SK-N-SH (cell line): ENCODE measurements at regions not wholly inside any gene's neighbourhood (a gene's known extent, or its start where the extent isn't known, plus 50 kb on each side); places are given as distances from the start of the nearest gene placed in this dataset.

Experiments used
- ELF1 ChIP-seq: IDR thresholded peaks from 2 replicates; pipeline ENCODE4 v1.4.0; 2012
- EP300 ChIP-seq, 2 experiments: IDR thresholded peaks; 2 replicates each; pipeline versions ENCODE4 v1.4.0 to v1.6.1; 2012; ENCODE audit warnings: borderline replicate concordance in 1 of 2, low read depth in 1 of 2, low read length in 1 of 2
- FOSL2 ChIP-seq: IDR thresholded peaks from 2 replicates; pipeline ENCODE4 v1.4.0; 2012; ENCODE audit warnings: low read depth, mild to moderate bottlenecking, moderate library complexity, borderline replicate concordance
- FOXM1 ChIP-seq: IDR thresholded peaks from 2 replicates; pipeline ENCODE4 v1.4.0; 2012; ENCODE audit warnings: low read depth, mild to moderate bottlenecking
- GABPA ChIP-seq: IDR thresholded peaks from 2 replicates; pipeline ENCODE4 v1.4.0; 2012; ENCODE audit warnings: low read depth, mild to moderate bottlenecking
- GATA2 ChIP-seq: sonication (generic); formaldehyde crosslinking; IDR thresholded peaks from 2 replicates; pipeline ENCODE4 v1.5.0; 2020; ENCODE audit warnings: mild to moderate bottlenecking, missing genetic modification reagents
- JUND ChIP-seq: IDR thresholded peaks from 2 replicates; pipeline ENCODE4 v1.4.0; 2012
- MAX ChIP-seq: IDR thresholded peaks from 2 replicates; pipeline ENCODE4 v1.4.0; 2012; ENCODE audit warnings: low read depth
- MEF2A ChIP-seq: IDR thresholded peaks from 2 replicates; pipeline ENCODE4 v1.4.0; 2012; ENCODE audit warnings: low read depth, borderline replicate concordance
- NFIC ChIP-seq: IDR thresholded peaks from 2 replicates; pipeline ENCODE4 v1.4.0; 2012; ENCODE audit warnings: borderline replicate concordance
- POLR2AphosphoS5 ChIP-seq: IDR thresholded peaks from 2 replicates; pipeline ENCODE4 v1.6.1; 2012; ENCODE audit warnings: low read depth, low read length
- RAD21 ChIP-seq: IDR thresholded peaks from 2 replicates; pipeline ENCODE4 v1.6.1; 2012; ENCODE audit warnings: mild to moderate bottlenecking, low read length
- RCOR1 ChIP-seq: fragments of 150-350 bp; IDR thresholded peaks from 2 replicates; pipeline ENCODE4 v1.6.1; 2017; ENCODE audit warnings: antibody characterized with exemption, low read length
- REST ChIP-seq: IDR thresholded peaks from 2 replicates; pipeline ENCODE4 v1.6.1; 2012; ENCODE audit warnings: mild to moderate bottlenecking, low read depth, low read length, moderate library complexity
- TAF1 ChIP-seq: IDR thresholded peaks from 2 replicates; pipeline ENCODE4 v1.6.1; 2012; ENCODE audit warnings: low read depth, mild to moderate bottlenecking, low read length, moderate library complexity, borderline replicate concordance
- TEAD4 ChIP-seq: IDR thresholded peaks from 2 replicates; pipeline ENCODE4 v1.4.0; 2012; ENCODE audit warnings: mild to moderate bottlenecking, borderline replicate concordance; ENCODE audit not compliant: insufficient read depth
- TF ChIP-seq, protein P1 (sequence below): fragments of 200-600 bp; sonication (generic); IDR thresholded peaks from 2 replicates; pipeline ENCODE4 v1.6.1; 2017; ENCODE audit warnings: antibody characterized with exemption, mild to moderate bottlenecking, moderate library complexity

GRCh38 chr15:99454941-99455788, 110.6 kb upstream of the MEF2A start (continued):
- TF ChIP-seq, protein P1, sequence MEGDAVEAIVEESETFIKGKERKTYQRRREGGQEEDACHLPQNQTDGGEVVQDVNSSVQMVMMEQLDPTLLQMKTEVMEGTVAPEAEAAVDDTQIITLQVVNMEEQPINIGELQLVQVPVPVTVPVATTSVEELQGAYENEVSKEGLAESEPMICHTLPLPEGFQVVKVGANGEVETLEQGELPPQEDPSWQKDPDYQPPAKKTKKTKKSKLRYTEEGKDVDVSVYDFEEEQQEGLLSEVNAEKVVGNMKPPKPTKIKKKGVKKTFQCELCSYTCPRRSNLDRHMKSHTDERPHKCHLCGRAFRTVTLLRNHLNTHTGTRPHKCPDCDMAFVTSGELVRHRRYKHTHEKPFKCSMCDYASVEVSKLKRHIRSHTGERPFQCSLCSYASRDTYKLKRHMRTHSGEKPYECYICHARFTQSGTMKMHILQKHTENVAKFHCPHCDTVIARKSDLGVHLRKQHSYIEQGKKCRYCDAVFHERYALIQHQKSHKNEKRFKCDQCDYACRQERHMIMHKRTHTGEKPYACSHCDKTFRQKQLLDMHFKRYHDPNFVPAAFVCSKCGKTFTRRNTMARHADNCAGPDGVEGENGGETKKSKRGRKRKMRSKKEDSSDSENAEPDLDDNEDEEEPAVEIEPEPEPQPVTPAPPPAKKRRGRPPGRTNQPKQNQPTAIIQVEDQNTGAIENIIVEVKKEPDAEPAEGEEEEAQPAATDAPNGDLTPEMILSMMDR, result no peak
- TF ChIP-seq RAD21 (no peak), GABPA (no peak), FOXM1 (no peak), TAF1 (peak; percentile 50; the same call in 1 of the 2 replicates), REST (peak; percentile 67; the same call in 1 of the 2 replicates), POLR2AphosphoS5 (peak; percentile 79), JUND (peak; percentile 65), FOSL2 (peak; percentile 85), MEF2A (no peak), EP300 (IDR thresholded peaks at IDR 0.05; ENCODE audit: borderline replicate concordance in 1 of 2, low read depth in 1 of 2, low read length in 1 of 2) (peak in 1 of 2 experiments; percentile 84; a peak in 2 of 4 replicates), NFIC (peak; percentile 90), RCOR1 (no peak), ELF1 (peak; percentile 81), MAX (peak; percentile 82), TEAD4 (peak; percentile 69; the same call in 1 of the 2 replicates), GATA2 (CRISPR knock-in tag) (no peak)
